Gastroesophageal sphincter (tissue), 3 donors: ENCODE measurements at regions not wholly inside any gene's neighbourhood (a gene's known extent, or its start where the extent isn't known, plus 50 kb on each side); places are given as distances from the start of the nearest gene placed in this dataset.
"Not testable (repeated sequence)": the region's sequence is repeated elsewhere in the genome, so short reads cannot be mapped to it uniquely, and the experiment has no call there.

Experiments used
- POLR2A ChIP-seq, 2 donors: fragments of 450-650 bp; IDR thresholded peaks; one replicate each; pipeline ENCODE4 v1.6.1; 2017; ENCODE audit warnings: antibody characterized with exemption in 2 of 2, mild to moderate bottlenecking in 2 of 2, moderate library complexity in 1 of 2
- TF ChIP-seq, protein P1 (sequence below), 4 experiments: fragments of 200-600 bp in 2 of 4; fragments of 450-650 bp in 2 of 4; sonication (generic) in 1 of 4; IDR thresholded peaks; one replicate each; pipeline ENCODE4 v1.5.1; 2017 to 2019; ENCODE audit warnings: antibody characterized with exemption in 4 of 4, mild to moderate bottlenecking in 2 of 4, moderate library complexity in 2 of 4

GRCh38 chr10:30706189-30706588 lies 76.6 kb upstream of the LYZL2 start:
- TF ChIP-seq, protein P1, sequence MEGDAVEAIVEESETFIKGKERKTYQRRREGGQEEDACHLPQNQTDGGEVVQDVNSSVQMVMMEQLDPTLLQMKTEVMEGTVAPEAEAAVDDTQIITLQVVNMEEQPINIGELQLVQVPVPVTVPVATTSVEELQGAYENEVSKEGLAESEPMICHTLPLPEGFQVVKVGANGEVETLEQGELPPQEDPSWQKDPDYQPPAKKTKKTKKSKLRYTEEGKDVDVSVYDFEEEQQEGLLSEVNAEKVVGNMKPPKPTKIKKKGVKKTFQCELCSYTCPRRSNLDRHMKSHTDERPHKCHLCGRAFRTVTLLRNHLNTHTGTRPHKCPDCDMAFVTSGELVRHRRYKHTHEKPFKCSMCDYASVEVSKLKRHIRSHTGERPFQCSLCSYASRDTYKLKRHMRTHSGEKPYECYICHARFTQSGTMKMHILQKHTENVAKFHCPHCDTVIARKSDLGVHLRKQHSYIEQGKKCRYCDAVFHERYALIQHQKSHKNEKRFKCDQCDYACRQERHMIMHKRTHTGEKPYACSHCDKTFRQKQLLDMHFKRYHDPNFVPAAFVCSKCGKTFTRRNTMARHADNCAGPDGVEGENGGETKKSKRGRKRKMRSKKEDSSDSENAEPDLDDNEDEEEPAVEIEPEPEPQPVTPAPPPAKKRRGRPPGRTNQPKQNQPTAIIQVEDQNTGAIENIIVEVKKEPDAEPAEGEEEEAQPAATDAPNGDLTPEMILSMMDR (IDR thresholded peaks at IDR 0.05) = not testable (repeated sequence)
- not testable (repeated sequence) for TF ChIP-seq POLR2A (IDR thresholded peaks at IDR 0.05)
